ENCODE measurements at regions not wholly inside any gene's neighbourhood (a gene's known extent, or its start where the extent isn't known, plus 50 kb on each side); places are given as distances from the start of the nearest gene placed in this dataset.
A peak's percentile ranks its signal among the peaks of the same experiment; 100 is the strongest.
"Not testable (repeated sequence)": the region's sequence is repeated elsewhere in the genome, so short reads cannot be mapped to it uniquely, and the experiment has no call there.

- no peak for DNase-seq
Measured at GRCh38 chr2:82143343-82143742, 1838.8 kb upstream of the LRRTM1 start.

GRCh38 chr2:82139979-82140611 lies 1835.5 kb upstream of the LRRTM1 start:
- DNase-seq = no peak

GRCh38 chr2:82137441-82137840 lies 1832.9 kb upstream of the LRRTM1 start:
- DNase-seq = no peak

GRCh38 chr2:82128051-82128450 lies 1823.5 kb upstream of the LRRTM1 start:
- no peak for DNase-seq

- no peak for DNase-seq
Measured at GRCh38 chr2:82124629-82125028, 1820.1 kb upstream of the LRRTM1 start.

GRCh38 chr2:82120654-82121053 lies 1816.1 kb upstream of the LRRTM1 start:
- no peak for DNase-seq

GRCh38 chr2:82120115-82120514 lies 1815.6 kb upstream of the LRRTM1 start:
- DNase-seq = no peak

- no peak for DNase-seq
Measured at GRCh38 chr2:82109418-82109817, 1804.9 kb upstream of the LRRTM1 start.

- no peak for DNase-seq
Measured at GRCh38 chr2:82098617-82099016, 1794.1 kb upstream of the LRRTM1 start.

- no peak for DNase-seq
Measured at GRCh38 chr2:82089518-82089917, 1785.0 kb upstream of the LRRTM1 start.

GRCh38 chr2:82084679-82085392 lies 1780.3 kb upstream of the LRRTM1 start:
- no peak for DNase-seq

GRCh38 chr2:82075875-82076274 lies 1771.3 kb upstream of the LRRTM1 start:
- DNase-seq = no peak

GRCh38 chr2:82062463-82062862 lies 1757.9 kb upstream of the LRRTM1 start:
- DNase-seq = no peak

- DNase-seq = peak; percentile 51
Measured at GRCh38 chr2:82055846-82056245, 1751.3 kb upstream of the LRRTM1 start.

- no peak for DNase-seq
Measured at GRCh38 chr2:82043867-82044266, 1739.3 kb upstream of the LRRTM1 start.

GRCh38 chr2:82027921-82028615 lies 1723.5 kb upstream of the LRRTM1 start:
- no peak for DNase-seq

- no peak for DNase-seq
Measured at GRCh38 chr2:82023710-82024109, 1719.2 kb upstream of the LRRTM1 start.

- DNase-seq = no peak
Measured at GRCh38 chr2:82013641-82014040, 1709.1 kb upstream of the LRRTM1 start.

GRCh38 chr2:82007071-82007664 lies 1702.6 kb upstream of the LRRTM1 start:
- no peak for DNase-seq

GRCh38 chr2:82005889-82006288 lies 1701.3 kb upstream of the LRRTM1 start:
- DNase-seq = not testable (repeated sequence)

GRCh38 chr2:82001614-82002013 lies 1697.1 kb upstream of the LRRTM1 start:
- no peak for DNase-seq

- DNase-seq = no peak
Measured at GRCh38 chr2:82000606-82001005, 1696.1 kb upstream of the LRRTM1 start.

GRCh38 chr2:81996332-81996731 lies 1691.8 kb upstream of the LRRTM1 start:
- no peak for DNase-seq

- no peak for DNase-seq
Measured at GRCh38 chr2:81991282-81991681, 1686.7 kb upstream of the LRRTM1 start.

All from NCI-H1694 (cell line).